GM19324 (cell line): ENCODE measurements at regions not wholly inside any gene's neighbourhood (a gene's known extent, or its start where the extent isn't known, plus 50 kb on each side); places are given as distances from the start of the nearest gene placed in this dataset.

ENCODE experiments used
- ATAC-seq: cut with Tn5 transposase; IDR thresholded peaks from one replicate; pipeline ENCODE4 v1.9.1; 2021; ENCODE audit warnings: mild to moderate bottlenecking, moderate library complexity; ENCODE audit not compliant: unreplicated experiment, low FRiP score

DNA sequence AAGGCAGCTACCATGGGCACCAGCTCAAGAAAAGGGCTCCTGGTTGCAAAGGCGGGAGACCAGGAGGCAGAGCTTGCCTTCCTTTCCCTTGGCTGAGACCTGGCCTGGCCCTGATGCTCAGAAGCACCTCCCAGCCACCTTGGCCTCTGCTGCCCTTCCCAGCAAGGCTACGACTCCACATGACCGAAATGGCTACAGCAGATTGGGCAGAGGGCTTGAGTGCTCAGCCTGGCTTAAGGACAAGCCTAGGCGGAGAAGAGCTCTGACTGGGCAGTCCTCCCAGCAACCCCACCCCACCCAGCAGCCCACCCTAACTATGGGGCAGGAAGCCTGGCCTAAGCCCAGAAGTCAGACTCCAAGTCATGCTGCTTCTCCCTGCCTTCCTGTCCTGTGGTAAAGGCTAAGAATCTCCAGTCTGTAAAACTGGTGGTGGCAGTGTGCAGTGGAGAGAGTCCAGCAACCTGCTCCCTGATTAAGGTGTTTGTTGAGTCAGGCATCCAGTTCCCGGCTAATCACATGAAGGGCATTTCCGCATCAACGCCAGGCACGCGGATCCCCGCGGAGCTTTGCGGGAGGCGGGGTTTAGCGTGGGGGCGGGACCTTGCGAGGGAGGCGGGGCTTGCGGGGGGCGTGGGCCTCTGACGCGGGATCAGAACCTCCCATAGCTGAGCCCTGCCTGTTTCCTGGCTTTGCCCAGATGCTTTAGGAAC, 256.0 kb downstream of the BCL11A start:
- ATAC-seq, result no peak

DNA sequence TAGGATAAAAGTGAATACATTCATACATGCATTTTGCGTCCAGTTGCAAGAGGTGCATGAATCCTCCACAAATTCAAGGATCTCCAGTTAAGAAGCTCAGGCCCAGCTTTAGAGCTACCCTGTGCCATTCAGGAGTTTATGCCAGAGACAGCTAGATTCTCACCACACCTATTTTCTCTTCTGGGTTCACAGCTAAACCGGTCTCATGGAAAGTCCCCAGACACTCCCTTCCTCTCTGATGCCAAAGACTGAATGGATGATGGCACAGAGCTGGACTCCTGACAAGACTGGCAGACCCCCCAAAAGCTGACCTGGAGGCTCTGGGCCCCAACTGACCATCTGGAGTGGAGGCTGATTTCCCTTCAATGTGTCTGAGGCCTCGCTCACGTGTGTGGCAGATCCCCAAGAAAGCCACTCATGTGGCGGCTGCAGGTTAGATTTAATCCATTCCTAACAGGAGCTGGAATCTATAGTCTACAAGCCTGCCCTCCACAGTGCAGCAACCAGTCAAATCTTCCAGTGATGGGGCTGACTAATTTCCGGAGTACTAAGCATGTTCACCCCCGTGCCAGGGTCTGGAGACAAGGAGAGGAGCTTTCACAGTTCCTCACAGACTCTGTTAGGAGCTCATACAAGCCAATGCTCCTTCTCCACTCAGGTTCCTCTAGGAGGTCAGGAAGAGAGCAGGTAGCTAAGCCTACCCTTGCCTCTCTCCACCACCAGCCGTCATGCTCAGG, 257.1 kb downstream of the BCL11A start:
- no peak for ATAC-seq

DNA sequence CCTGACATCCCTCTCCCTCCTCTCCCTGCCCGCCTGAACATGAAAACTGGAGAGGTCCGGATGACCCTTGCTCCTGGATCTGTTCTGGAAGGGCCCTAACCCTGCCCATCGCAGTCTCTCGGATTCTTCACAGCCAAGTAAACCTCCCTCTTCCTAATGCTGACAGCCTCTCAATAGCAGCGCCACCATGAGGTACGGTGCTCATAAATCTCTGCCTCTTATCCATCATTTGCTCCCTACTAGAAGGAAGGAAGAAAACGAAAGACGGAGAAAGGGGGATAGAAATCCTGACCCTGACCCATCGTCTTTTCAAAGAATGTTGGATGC, 257.9 kb downstream of the BCL11A start:
- no peak for ATAC-seq

DNA sequence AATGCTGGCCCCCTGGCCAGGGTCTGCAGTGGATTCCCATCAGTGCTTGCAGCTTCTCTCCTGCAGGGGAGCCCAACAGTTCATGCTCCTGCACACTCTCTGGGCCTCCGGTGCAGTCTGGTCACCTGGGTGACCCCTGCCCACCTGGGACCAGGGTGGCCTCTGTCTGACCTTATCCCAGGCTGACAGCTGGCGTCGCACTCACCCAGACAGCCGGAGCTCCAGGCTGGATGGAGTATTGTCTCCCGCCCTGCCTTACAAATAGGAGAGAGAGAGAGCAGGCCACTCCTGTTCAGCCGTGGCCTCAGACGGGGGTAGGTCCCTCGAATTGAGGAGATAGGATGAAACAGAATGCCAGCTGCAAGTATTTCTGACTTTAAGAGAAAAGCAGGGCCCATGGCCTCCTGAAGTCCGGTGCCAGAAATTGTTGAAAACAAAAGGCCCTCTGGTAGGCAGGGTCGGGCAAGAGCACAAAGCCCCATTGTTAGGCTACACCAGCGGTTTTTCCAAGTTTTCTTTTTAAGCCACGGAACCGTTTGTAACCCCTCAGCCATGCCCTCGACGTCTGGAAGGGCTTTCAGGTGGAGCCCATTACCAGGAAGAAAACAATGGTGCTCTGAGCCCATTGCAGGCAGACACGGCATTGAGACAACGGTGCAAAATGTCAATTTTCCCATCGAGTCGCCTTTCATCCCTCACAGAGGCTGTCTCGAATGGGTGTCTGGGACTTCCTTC, 258.4 kb downstream of the BCL11A start:
- ATAC-seq, result no peak

GRCh38 chr2:60292242-60292641, 261.2 kb downstream of the BCL11A start:
- no peak for ATAC-seq

DNA sequence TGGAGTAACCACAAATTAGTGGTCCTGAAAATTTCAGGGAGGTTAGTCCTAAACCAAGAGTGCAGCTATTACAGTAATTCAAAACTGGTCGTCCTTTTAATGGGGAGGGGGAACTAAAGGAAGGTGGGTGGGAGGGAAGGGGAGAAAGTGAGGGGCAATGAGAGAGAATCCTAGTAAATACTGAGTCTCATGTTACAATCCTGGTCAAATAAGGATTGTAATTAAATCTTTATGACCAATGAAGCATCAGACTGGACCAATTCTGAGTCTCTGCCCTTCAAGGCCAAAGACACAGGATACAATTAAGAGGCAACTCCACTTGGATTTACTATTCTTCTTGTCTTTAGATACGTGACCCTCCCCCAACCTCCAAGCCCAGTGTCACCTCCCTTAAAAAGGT, 262.9 kb downstream of the BCL11A start:
- ATAC-seq, result no peak

GRCh38 chr2:60285626-60286316, 267.7 kb downstream of the BCL11A start:
- ATAC-seq, result no peak

DNA sequence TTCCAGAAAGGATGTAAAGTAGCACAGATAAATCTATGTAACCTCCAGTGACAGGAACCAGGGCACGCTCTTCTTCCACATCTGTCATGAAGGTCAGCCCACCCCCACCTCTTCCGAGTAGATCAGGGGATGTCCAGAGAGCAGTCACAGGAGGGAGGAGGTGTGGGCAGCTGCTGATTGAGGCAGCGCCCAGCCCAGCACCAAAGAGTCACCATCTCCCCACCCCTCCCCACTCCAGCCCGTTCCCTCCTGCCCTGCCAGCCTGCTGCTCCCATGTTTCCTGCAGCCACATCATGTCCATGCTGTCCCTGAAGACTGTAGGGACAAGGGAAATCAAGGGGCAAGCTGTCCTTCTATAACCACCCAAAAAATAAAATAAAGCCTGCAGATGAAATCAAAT, 269.8 kb downstream of the BCL11A start:
- ATAC-seq, result no peak

- no peak for ATAC-seq
These were observed 270.6 kb downstream of the BCL11A start for GRCh38 chr2:60282886-60283285.

- ATAC-seq, result no peak
These were observed 271.7 kb downstream of the BCL11A start for GRCh38 chr2:60281730-60282129.

- ATAC-seq, result no peak
These were observed 273.2 kb downstream of the BCL11A start for GRCh38 chr2:60280238-60280637.

DNA sequence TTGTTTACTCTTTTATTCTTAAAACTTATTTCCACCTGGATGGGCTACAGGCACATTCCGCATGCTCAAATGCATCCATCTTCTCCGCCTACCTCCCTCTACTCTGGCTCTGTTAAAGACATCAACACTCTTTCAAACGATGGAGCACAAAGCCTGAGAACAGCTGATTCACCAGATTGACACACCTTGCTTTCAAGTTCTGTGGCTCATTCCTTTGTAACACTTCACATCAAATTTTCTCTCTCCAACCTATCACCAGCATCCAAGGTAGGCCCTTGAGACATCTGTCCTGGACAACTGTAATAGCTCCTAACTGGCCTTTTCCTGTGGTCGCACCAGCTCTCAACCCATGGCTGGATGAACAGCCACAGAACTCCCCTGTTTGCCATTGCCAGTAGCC, 274.5 kb downstream of the BCL11A start:
- no peak for ATAC-seq

- ATAC-seq, result no peak
These were observed 277.5 kb downstream of the BCL11A start for GRCh38 chr2:60275958-60276357.

- no peak for ATAC-seq
These were observed 279.6 kb downstream of the BCL11A start for GRCh38 chr2:60273836-60274235.

DNA sequence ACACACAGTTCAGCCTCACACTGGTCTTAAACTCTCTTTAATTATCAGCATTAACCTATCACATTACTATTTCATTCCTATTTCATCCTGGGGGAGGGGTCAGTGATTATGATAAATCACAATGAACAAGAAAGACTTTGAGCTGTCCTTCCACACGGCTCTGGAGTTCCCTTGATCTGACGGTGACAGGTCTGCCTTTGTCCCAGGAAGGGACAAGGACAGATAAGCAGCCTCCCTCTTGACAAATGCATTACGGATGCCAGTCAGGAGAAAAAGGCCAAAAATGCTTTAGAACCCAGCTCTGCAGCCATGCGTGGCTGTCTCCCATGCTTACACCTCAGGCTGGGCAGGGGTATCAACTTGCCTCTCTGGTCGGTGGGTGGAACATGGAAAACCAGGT, 281.7 kb downstream of the BCL11A start:
- ATAC-seq, result no peak

DNA sequence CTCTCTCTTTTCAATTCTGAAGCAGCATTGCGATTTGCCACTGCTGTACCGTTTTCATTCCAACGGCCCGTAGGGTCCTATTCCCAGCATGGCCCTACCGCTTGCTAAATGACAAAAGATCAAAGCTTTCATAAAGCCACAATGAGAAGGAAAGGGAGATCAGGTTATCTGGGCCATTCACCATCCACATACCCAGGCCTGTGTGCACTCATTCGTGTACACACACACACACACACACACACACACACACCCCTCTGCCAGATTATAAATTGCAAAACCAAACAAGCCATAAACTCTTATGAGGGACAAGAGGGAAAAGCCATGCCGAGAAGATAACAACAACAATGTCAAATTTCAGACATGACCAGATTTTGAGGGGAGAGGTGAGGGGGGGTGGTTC, 282.3 kb downstream of the BCL11A start:
- ATAC-seq, result no peak

DNA sequence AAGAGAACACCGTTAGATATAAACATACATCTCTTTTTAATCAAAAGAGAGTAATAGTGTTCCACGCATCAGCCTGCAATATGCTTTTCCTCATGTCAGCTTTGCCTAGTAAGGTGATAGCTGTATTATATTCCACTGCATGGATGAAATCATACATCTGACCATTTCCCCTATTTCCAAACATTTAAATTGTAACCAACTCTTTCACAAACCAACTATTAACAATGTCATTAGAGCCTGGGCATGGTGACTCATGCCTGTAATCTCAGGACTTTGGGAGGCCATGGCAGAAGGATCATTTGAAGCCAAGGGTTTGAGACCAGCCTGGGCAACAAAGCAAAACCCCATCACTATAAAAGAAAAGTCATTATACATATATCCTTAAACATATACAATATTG, 284.8 kb downstream of the BCL11A start:
- ATAC-seq, result no peak

GRCh38 chr2:60268032-60268431, 285.4 kb downstream of the BCL11A start:
- no peak for ATAC-seq

DNA sequence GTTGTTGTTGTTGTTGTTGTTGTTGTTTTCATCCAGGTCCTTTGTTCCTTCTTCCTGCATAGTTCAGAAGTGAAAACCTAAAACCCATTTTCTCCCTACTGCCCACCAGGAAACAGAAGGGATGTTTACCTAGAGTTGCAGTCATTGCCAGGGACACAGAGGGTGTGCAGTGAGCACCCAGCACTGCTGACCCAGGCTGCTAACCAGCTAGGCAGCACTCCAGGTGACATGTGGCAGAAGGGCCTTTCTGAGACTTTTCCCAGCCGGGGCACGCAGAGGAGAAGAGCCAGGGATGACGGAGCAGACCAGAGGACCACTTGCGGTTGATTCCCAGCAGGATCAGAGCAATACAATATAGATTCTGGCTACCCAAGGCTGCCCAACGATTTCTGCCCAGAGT, 286.3 kb downstream of the BCL11A start:
- ATAC-seq, result no peak

GRCh38 chr2:60262178-60262577, 291.3 kb downstream of the BCL11A start:
- no peak for ATAC-seq

DNA sequence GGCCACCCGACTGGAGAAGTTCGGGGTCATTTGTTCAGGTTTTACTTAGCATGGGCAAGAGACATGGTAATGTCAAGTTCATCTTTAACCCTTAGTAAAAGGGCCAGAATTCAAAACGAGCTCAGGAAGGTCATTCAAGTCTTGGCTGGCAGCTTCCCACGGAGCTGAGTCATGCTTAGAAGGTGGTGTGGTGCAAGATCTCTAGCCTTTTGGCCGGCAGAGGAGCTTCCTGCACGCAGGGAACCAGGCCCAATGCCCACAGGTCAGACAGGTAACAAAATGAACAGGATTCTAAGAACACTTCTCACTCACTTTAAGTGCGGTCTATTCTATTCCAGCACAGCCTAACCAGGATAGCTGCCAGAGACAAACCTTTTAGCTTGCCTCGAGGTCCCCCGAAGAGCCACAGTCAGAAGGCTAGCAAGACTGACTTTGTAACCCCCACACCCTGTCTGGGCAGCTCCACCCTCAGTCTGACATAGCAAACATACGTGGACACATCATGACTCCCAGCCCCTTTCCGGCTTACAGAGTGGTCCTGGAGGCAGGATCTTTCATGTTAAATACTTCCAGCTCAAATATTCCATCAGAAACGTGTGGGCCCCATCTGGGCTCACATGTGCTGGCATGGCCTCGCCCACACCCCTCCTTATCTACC, 292.7 kb downstream of the BCL11A start:
- no peak for ATAC-seq
